ENCODE measurements at regions not wholly inside any gene's neighbourhood (a gene's known extent, or its start where the extent isn't known, plus 50 kb on each side); places are given as distances from the start of the nearest gene placed in this dataset.

DNA sequence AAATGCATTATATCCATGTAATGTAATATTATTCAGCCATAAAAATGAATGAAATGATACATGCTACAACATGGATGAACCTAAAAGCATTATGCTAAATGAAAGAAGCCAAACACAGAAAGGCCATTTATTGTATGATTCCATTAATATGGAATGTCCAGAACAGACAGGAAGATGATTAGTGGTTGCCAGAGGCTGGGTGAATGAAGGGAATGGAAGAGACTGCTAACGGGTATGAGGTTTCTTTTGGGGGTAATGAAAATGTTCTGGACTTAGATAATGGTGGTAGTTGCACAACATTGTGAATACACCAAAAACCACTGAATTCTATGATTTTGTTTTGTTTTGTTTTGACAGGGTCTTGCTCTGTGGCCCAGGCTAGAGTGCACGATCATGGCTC, 61.6 kb upstream of the MAP4 start:
- TF ChIP-seq, protein P1, sequence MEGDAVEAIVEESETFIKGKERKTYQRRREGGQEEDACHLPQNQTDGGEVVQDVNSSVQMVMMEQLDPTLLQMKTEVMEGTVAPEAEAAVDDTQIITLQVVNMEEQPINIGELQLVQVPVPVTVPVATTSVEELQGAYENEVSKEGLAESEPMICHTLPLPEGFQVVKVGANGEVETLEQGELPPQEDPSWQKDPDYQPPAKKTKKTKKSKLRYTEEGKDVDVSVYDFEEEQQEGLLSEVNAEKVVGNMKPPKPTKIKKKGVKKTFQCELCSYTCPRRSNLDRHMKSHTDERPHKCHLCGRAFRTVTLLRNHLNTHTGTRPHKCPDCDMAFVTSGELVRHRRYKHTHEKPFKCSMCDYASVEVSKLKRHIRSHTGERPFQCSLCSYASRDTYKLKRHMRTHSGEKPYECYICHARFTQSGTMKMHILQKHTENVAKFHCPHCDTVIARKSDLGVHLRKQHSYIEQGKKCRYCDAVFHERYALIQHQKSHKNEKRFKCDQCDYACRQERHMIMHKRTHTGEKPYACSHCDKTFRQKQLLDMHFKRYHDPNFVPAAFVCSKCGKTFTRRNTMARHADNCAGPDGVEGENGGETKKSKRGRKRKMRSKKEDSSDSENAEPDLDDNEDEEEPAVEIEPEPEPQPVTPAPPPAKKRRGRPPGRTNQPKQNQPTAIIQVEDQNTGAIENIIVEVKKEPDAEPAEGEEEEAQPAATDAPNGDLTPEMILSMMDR (IDR thresholded peaks at IDR 0.05): no peak
- TF ChIP-seq POLR2A (IDR thresholded peaks at IDR 0.05): no peak
